ENCODE measurements at regions not wholly inside any gene's neighbourhood (a gene's known extent, or its start where the extent isn't known, plus 50 kb on each side); places are given as distances from the start of the nearest gene placed in this dataset.
"Not testable (repeated sequence)": the region's sequence is repeated elsewhere in the genome, so short reads cannot be mapped to it uniquely, and the experiment has no call there.

- ChIA-PET CTCF (no interaction called here), POLR2A (no interaction called here)
These were observed 1447.3 kb upstream of the ACO1 start for GRCh38 chr9:30937106-30937505.

DNA sequence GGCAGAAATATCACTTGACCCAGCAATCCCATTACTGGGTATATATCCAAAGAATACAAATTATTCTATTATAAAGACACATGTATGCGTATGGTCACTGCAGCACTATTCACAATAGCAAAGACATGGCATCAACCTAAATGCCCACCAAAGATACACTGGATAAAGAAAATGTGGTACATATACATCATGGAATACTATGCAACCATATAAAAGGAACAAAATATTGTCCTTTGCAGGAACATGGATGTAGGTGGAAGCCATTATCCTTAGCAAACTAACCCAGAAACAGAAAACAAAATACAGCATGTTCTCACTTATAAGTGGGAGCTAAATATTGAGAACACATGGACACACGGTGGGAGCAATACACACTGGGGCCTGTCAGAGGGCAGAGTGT is 1441.6 kb upstream of the ACO1 start:
- H3K4me3 ChIP-seq (ENCODE audit: low read depth, low read length); CTCF ChIA-PET; H3K4me1 ChIP-seq (ENCODE audit: control insufficient read depth, insufficient read depth, low read length); H3K27ac ChIP-seq (ENCODE audit: extremely low read depth, low read depth, low read length); POLR2A ChIA-PET; H3K9me3 ChIP-seq (ENCODE audit: control insufficient read depth, insufficient read depth, low read depth, low read length); H3K36me3 ChIP-seq (ENCODE audit: control insufficient read depth in 2 of 2, insufficient read depth in 1 of 2, low read length in 2 of 2): not testable (repeated sequence)

More at GRCh38 chr9:30937106-30937505, 1447.3 kb upstream of the ACO1 start:
- Histone ChIP-seq H3K4me1 (ENCODE audit: control insufficient read depth, insufficient read depth, low read length) (no peaks in the 10 kb centered on the region; the same call in 1 of the 2 replicates), H3K4me3 (ENCODE audit: low read depth, low read length) (no peak overlapping the region), H3K36me3 (ENCODE audit: control insufficient read depth in 2 of 2, insufficient read depth in 1 of 2, low read length in 2 of 2) (no peaks in the 10 kb centered on the region), H3K27ac (ENCODE audit: extremely low read depth, low read depth, low read length) (no peak overlapping the region), H3K9me3 (ENCODE audit: control insufficient read depth, insufficient read depth, low read depth, low read length) (no peaks in the 10 kb centered on the region)
- TF ChIP-seq ZNF114 (tag by site-specific recombination; IDR thresholded peaks at IDR 0.05): no peak
- no peak for TF ChIP-seq ZNF324 (tag by site-specific recombination; IDR thresholded peaks at IDR 0.05)
- TF ChIP-seq ZNF571 (tag by site-specific recombination; IDR thresholded peaks at IDR 0.05): no peak
- TF ChIP-seq GLIS2 (tag by site-specific recombination; IDR thresholded peaks at IDR 0.05): no peak
- no peak for TF ChIP-seq ZNF354C (tag by site-specific recombination; IDR thresholded peaks at IDR 0.05; ENCODE audit: borderline replicate concordance, low read depth)
- TF ChIP-seq ZNF561 (tag by site-specific recombination; IDR thresholded peaks at IDR 0.05; ENCODE audit: borderline replicate concordance): no peak
- no peak for TF ChIP-seq MYNN (tag by site-specific recombination; IDR thresholded peaks at IDR 0.05; ENCODE audit: borderline replicate concordance)
- no peak for TF ChIP-seq KLF8 (tag by site-specific recombination; IDR thresholded peaks at IDR 0.05)

DNA sequence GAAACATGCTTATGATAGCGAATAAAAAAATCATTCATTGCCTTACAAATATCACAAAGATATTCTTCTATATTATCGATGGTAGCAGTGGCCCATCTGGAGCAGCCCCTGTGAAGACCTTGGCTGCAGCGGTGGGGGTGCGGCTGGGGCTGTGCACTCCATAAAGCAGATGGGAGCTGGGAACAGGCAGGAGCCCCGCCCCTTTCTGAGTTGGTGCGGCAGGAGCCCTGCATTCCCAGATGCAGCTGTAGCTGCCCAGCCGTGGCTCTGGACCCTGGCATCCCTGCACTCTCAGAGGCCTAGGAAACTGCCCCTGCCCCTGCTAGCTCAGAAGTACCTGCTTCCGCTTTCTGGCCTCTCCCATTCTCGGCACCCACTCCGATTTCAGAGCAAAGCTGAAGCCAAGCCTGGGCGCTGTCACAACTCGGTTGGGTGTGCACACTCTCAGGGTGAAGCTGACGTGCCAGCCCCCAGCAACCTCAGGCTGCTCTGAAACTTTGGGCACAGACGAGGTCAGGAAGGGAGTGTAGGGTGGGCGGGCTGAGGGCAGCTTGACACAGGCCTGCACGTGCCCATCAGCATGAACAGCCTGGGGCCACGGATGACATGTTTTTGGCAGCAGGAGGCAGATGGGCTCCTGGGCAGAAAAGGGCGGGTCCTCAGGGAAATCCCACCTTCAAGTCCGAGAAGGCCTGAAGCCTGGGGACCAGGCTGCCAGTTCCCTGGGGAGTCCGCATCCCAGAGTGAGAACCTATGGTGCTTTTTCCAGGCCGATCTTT is 1440.8 kb upstream of the ACO1 start:
- CTCF ChIA-PET: no interaction called here
- H3K27ac ChIP-seq (ENCODE audit: extremely low read depth, low read depth, low read length): no peak overlapping the region
- no peaks in the 10 kb centered on the region; the same call in 1 of the 2 replicates for H3K4me1 ChIP-seq (ENCODE audit: control insufficient read depth, insufficient read depth, low read length)
- no peaks in the 10 kb centered on the region for H3K9me3 ChIP-seq (ENCODE audit: control insufficient read depth, insufficient read depth, low read depth, low read length)
- POLR2A ChIA-PET: no interaction called here
- H3K36me3 ChIP-seq (ENCODE audit: control insufficient read depth in 2 of 2, insufficient read depth in 1 of 2, low read length in 2 of 2): no peaks in the 10 kb centered on the region
- H3K4me3 ChIP-seq (ENCODE audit: low read depth, low read length): no peak overlapping the region
- TF ChIP-seq PRDM1 (tag by site-specific recombination; IDR thresholded peaks at IDR 0.05) (no peak), ZNF341 (tag by site-specific recombination; IDR thresholded peaks at IDR 0.05; ENCODE audit: low read depth) (no peak), KLF16 (tag by site-specific recombination; IDR thresholded peaks at IDR 0.05) (no peak), ZNF623 (tag by site-specific recombination; IDR thresholded peaks at IDR 0.05) (no peak), ZBTB21 (tag by site-specific recombination; IDR thresholded peaks at IDR 0.05) (no peak), ZNF48 (tag by site-specific recombination; IDR thresholded peaks at IDR 0.05) (no peak), ZNF654 (tag by site-specific recombination; IDR thresholded peaks at IDR 0.05; ENCODE audit: low read depth) (no peak), ZNF155 (tag by site-specific recombination; IDR thresholded peaks at IDR 0.05) (no peak), ZNF302 (tag by site-specific recombination; IDR thresholded peaks at IDR 0.05; ENCODE audit: low read depth) (no peak), ZBTB26 (tag by site-specific recombination; optimal IDR thresholded peaks at IDR 0.05) (no peak), ZNF202 (tag by site-specific recombination; IDR thresholded peaks at IDR 0.05; ENCODE audit: borderline replicate concordance) (no peak), ZNF501 (tag by site-specific recombination; IDR thresholded peaks at IDR 0.05) (no peak)
- TF ChIP-seq, protein P1, sequence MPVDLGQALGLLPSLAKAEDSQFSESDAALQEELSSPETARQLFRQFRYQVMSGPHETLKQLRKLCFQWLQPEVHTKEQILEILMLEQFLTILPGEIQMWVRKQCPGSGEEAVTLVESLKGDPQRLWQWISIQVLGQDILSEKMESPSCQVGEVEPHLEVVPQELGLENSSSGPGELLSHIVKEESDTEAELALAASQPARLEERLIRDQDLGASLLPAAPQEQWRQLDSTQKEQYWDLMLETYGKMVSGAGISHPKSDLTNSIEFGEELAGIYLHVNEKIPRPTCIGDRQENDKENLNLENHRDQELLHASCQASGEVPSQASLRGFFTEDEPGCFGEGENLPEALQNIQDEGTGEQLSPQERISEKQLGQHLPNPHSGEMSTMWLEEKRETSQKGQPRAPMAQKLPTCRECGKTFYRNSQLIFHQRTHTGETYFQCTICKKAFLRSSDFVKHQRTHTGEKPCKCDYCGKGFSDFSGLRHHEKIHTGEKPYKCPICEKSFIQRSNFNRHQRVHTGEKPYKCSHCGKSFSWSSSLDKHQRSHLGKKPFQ (tag by site-specific recombination; IDR thresholded peaks at IDR 0.05): no peak
- TF ChIP-seq, protein P2, sequence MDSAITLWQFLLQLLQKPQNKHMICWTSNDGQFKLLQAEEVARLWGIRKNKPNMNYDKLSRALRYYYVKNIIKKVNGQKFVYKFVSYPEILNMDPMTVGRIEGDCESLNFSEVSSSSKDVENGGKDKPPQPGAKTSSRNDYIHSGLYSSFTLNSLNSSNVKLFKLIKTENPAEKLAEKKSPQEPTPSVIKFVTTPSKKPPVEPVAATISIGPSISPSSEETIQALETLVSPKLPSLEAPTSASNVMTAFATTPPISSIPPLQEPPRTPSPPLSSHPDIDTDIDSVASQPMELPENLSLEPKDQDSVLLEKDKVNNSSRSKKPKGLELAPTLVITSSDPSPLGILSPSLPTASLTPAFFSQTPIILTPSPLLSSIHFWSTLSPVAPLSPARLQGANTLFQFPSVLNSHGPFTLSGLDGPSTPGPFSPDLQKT (IDR thresholded peaks at IDR 0.05; ENCODE audit: borderline replicate concordance, low read depth, low read length): no peak

Measured in HEK293 (cell line).